ENCODE measurements at regions not wholly inside any gene's neighbourhood (a gene's known extent, or its start where the extent isn't known, plus 50 kb on each side); places are given as distances from the start of the nearest gene placed in this dataset.
"Not testable (repeated sequence)": the region's sequence is repeated elsewhere in the genome, so short reads cannot be mapped to it uniquely, and the experiment has no call there.

DNA sequence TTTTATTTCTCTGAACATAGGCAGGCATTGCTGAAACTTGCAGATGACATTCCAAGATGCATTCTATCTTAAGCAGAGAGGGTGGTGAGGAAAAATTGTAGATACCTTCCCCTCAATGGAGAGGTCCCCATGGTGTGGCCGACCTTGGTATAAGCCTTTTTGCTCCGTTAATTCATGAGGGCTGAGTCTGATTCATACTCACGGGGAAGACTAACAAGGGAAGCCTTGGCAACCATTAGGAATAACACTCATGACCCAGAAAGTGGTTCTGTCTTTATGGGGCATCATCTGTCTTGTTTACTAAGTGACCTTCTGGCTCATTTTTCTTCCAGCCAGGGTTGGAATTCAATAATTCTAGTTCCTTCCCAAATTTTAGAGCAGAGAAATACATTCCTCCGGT is 148.3 kb downstream of the ADRA2C start:
- DNase-seq; H3K4me3 Mint-ChIP-seq; H3K4me1 Mint-ChIP-seq; ATAC-seq (replicated peaks); H3K9me3 Mint-ChIP-seq; H3K27ac Mint-ChIP-seq; H3K36me3 Mint-ChIP-seq: not testable (repeated sequence)
- peaks cover 24 to 28% of the 10 kb centered on the region in 2 donors for H3K27me3 Mint-ChIP-seq

DNA sequence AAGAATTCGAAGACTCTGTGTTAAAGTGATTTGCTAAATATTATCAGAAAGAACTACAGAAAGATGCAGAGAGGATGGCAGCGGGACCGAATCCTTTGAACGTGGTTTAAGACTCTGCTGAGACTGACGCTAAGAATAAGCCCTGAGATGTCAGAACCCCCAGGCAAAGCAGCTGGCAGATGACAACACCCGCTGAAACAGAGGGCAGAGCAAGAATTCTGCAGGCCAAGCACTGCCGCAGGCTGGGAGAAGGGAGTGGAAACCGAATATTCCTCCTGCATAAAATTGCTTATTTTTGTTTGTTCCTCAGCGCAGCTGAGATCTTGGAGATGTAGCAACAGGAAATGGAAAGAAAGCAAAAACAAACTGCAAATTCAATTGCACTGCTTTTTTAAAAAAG is 153.3 kb downstream of the ADRA2C start:
- H3K27ac Mint-ChIP-seq; H3K36me3 Mint-ChIP-seq; H3K9me3 Mint-ChIP-seq; DNase-seq; H3K4me1 Mint-ChIP-seq; ATAC-seq (replicated peaks); H3K4me3 Mint-ChIP-seq: not testable (repeated sequence)
- H3K27me3 Mint-ChIP-seq, result peaks cover 24 to 44% of the 10 kb centered on the region in 2 donors

GRCh38 chr4:3921902-3922301 is 155.7 kb downstream of the ADRA2C start:
- not testable (repeated sequence) for H3K27ac Mint-ChIP-seq; H3K9me3 Mint-ChIP-seq; ATAC-seq (replicated peaks); H3K36me3 Mint-ChIP-seq; H3K4me3 Mint-ChIP-seq; H3K4me1 Mint-ChIP-seq; DNase-seq
- peaks cover 24 to 42% of the 10 kb centered on the region in 2 donors for H3K27me3 Mint-ChIP-seq

- DNase-seq; ATAC-seq (replicated peaks); H3K4me3 Mint-ChIP-seq; H3K4me1 Mint-ChIP-seq; H3K36me3 Mint-ChIP-seq; H3K27ac Mint-ChIP-seq; H3K9me3 Mint-ChIP-seq: not testable (repeated sequence)
- peaks cover 35 to 40% of the 10 kb centered on the region in 2 donors for H3K27me3 Mint-ChIP-seq
Observed at GRCh38 chr4:3925841-3926240, 159.7 kb downstream of the ADRA2C start.

DNA sequence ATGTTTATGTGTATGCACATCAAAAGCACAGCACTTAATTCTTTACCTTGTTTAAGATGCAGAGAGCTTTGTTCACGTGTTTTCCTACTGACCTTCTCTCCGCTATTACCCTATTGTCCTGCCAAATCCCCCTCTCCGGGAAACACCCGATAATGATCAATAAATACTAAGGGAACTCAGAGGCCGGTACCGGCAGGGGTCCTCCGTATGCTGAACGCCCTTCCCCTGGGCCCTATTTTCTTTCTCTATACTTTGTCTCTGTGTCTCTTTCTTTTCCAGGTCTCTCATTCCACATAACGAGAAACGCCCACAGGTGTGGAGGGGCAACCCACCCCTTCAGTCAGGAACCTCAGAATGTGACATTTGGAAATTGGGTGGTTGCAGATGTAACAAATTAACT is 160.1 kb downstream of the ADRA2C start:
- H3K9me3 Mint-ChIP-seq; ATAC-seq (replicated peaks); H3K4me1 Mint-ChIP-seq; H3K27ac Mint-ChIP-seq; H3K4me3 Mint-ChIP-seq; DNase-seq; H3K36me3 Mint-ChIP-seq: not testable (repeated sequence)
- H3K27me3 Mint-ChIP-seq, result peaks cover 35 to 37% of the 10 kb centered on the region in 2 donors

DNA sequence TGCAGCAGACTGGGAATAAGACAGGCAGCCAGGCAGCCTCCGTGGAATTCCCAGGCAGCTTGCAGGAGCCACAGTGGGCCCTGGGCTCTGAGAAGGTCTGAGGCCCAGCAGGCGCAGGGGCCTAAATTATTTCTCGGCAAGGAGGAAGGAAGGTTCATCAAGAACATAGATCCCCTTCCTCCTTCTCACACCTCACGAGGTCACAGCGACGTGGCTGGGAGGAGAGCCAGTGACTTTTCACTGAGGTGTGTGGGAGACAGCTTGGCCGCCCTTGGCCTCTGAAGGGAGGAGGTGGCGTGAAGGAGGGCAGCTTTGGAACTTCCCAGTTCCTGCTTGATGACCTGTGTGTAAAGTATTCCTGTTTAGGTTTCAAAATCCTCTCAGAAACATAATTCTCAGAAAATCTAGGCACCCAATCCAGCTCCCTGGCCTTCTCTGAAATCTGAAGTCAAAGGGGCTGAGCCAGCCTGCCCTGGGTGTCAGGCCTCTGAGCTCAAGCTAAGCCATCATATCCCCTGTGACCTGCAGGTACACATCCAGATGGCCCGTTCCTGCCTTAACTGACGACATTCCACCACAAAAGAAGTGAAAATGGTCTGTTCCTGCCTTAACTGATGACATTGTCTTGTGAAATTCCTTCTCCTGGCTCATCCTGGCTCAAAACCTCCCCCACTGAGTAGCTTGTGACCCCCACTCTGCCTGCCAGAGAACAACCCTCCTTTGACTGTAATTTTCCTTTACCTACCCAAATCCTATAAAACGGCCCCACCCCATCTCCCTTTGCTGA is 161.0 kb downstream of the ADRA2C start:
- ATAC-seq (replicated peaks); H3K4me3 Mint-ChIP-seq; DNase-seq; H3K9me3 Mint-ChIP-seq; H3K4me1 Mint-ChIP-seq; H3K36me3 Mint-ChIP-seq; H3K27ac Mint-ChIP-seq: not testable (repeated sequence)
- H3K27me3 Mint-ChIP-seq, result peaks cover 31 to 35% of the 10 kb centered on the region in 2 donors

DNA sequence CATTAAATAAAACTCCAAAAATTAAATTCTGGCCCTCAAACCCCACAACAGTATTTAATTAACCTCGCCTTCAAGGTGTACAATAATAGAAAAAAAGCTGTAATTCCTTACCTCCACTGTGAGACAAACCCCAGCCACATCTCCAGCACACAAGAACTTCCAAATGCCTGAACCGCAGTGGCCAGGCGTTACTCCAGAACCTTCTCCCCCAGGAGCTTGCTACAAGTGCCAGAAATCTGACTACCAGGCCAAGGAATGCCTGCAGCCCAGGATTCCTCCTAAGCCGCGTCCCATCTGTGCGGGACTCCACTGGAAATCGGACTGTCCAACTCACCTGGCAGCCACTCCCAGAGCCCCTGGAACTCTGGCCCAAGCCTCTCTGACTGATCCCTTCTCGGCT is 163.2 kb downstream of the ADRA2C start:
- not testable (repeated sequence) for H3K4me3 Mint-ChIP-seq; H3K36me3 Mint-ChIP-seq; H3K9me3 Mint-ChIP-seq; DNase-seq; H3K4me1 Mint-ChIP-seq; H3K27ac Mint-ChIP-seq; ATAC-seq (replicated peaks)
- H3K27me3 Mint-ChIP-seq, result peaks cover 31% of the 10 kb centered on the region in 2 donors

DNA sequence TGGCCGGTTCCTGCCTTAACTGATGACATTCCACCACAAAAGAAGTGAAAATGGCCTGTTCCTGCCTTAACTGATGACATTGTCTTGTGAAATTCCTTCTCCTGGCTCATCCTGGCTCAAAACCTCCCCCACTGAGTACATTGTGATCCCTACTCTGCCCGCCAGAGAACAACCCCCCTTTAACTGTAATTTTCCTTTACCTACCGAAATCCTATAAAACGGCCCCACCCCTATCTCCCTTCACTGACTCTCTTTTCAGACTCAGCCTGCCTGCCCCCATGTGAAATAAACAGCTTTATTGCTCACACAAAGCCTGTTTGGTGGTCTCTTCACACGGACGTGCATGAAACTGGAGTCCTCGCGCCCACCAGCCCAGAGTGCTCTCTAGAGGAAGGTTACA is 166.5 kb downstream of the ADRA2C start:
- not testable (repeated sequence) for H3K27ac Mint-ChIP-seq; ATAC-seq (replicated peaks); H3K9me3 Mint-ChIP-seq; H3K4me3 Mint-ChIP-seq; H3K4me1 Mint-ChIP-seq; DNase-seq; H3K36me3 Mint-ChIP-seq
- peaks cover 19 to 22% of the 10 kb centered on the region in 2 donors for H3K27me3 Mint-ChIP-seq

DNA sequence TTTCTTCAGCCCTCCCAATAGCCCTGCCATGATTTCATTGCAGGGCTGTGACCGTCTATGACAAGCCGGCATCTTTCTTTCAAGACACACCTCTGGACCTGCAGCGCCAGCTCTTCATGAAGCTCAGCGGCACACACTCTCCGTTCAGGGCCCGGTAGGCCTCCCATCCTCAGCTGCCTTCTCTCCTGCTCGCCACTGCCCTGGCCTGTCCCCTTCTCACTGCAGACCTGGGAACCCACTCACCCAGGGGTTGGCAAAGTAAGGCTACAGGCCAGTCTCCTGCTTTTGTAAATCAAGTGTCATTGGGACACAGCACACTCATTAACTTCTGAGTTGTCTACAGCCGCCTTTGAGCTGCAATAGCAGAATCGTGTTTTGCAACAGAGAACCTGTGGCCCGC is 169.2 kb downstream of the ADRA2C start:
- H3K4me3 Mint-ChIP-seq; H3K36me3 Mint-ChIP-seq; H3K27me3 Mint-ChIP-seq; H3K27ac Mint-ChIP-seq; H3K9me3 Mint-ChIP-seq; H3K4me1 Mint-ChIP-seq; ATAC-seq (replicated peaks); DNase-seq: not testable (repeated sequence)

GRCh38 chr4:3936184-3936583 is 170.0 kb downstream of the ADRA2C start:
- H3K9me3 Mint-ChIP-seq, result no peaks in the 10 kb centered on the region
- no peak for ATAC-seq (replicated peaks)

DNA sequence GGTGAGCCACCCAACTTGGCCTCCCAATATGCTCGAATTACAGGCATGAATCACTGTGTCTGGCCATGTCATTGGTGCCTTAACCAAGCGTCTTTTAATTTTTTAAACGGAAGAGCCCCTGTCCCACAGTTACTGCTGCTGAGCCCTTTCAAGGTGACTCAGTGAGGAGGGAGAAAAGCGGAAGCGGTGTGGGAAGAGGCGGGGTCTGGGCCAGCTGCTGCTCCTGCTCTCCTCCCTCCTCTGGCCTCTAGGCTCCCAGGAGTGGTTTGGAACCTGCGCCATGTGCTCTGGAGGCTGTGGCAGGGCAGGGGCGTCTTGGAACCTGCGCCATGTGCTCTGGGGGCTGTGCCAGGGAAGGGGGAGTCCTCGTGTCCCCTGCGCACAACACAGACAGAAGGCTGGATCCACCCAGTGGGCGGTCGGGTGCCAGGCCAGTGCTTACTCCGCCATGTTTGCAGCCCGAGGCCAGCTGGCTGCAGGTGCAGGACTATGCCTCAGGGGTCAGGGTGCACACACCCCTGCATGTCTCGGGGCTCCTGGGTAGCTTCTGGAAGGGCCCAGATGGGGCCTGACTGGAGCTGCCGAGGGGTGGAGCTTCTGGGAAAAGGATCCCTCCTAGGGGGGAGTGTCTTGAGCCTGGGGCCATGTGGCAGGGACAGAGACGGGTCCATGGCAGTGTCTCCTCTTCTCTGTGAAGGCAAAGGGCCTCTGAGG is 171.8 kb downstream of the ADRA2C start:
- ATAC-seq (replicated peaks); H3K27ac Mint-ChIP-seq; H3K4me3 Mint-ChIP-seq: not testable (repeated sequence)

More at GRCh38 chr4:3936184-3936583, 170.0 kb downstream of the ADRA2C start:
- DNase-seq, result no peak
- no peak overlapping the region for H3K27ac Mint-ChIP-seq
- H3K36me3 Mint-ChIP-seq, result no peaks in the 10 kb centered on the region
- no peak overlapping the region for H3K4me3 Mint-ChIP-seq
- no peaks in the 10 kb centered on the region for H3K4me1 Mint-ChIP-seq
- H3K27me3 Mint-ChIP-seq, result peaks cover 0 to 5% of the 10 kb centered on the region in 2 donors

DNA sequence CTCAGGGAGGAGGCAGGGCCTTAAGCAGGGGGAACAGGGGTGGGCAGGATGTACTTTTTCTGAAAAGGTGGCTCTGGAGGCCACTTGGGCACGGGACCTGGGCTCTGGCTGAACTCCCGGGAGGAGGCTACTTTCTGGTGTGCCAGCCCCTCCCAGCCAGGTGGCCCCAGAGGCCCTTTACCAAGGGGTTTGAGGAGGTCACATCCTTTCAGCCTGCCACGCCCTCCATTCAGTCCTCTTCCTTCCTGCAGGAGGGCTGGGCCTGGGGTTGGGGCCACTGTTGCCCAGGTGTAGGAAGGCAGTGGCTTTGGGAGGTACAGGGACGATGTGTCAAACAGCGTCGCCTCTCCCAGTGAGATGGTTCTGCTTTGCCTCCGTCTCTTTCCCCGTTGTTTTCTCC is 172.5 kb downstream of the ADRA2C start:
- not testable (repeated sequence) for ATAC-seq (replicated peaks); H3K9me3 Mint-ChIP-seq; H3K4me3 Mint-ChIP-seq; H3K36me3 Mint-ChIP-seq; DNase-seq; H3K27ac Mint-ChIP-seq
- peaks cover 6 to 11% of the 10 kb centered on the region in 2 donors for H3K27me3 Mint-ChIP-seq
- H3K4me1 Mint-ChIP-seq, result peaks cover 9 to 13% of the 10 kb centered on the region in 2 donors

More for the DNA sequence above, 171.8 kb downstream of the ADRA2C start:
- H3K4me1 Mint-ChIP-seq, result peaks cover 9 to 13% of the 10 kb centered on the region in 2 donors
- not testable (repeated sequence) for DNase-seq, H3K36me3 Mint-ChIP-seq, H3K9me3 Mint-ChIP-seq
- peaks cover 6 to 11% of the 10 kb centered on the region in 2 donors for H3K27me3 Mint-ChIP-seq

DNA sequence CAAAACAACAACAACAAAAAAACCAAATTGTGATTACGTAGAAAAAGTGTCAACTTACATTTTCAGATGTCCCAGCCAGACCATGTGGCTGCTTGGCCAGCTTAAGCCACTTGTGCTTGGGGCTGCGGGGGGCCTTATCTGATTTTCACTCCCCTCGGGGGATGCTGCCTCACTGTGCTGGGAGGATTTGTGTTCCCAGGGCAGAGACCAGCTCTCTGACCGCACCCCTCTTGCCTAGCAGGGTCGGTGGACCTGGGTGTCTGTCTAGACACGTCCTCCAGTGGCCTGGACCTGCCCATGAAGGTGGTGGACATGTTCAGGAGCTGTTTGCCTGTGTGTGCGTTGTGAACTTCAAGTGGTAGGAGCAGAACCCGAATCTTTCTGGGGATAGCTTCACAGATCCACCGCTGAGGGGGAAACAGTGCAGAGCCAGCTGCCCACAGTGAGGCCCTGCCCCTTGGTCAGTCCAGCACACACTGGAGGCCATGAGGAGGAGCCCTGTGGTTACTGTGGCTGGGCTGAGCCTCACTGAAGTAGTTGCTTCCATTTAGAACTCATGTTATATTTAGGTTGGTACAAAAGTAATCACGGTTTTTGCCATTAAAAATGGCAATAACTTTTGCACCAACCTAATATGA is 173.9 kb downstream of the ADRA2C start:
- Mint-ChIP-seq H3K27me3 (peaks cover 6 to 11% of the 10 kb centered on the region in 2 donors), H3K4me1 (peaks cover 9 to 13% of the 10 kb centered on the region in 2 donors)
- not testable (repeated sequence) for H3K9me3 Mint-ChIP-seq; ATAC-seq (replicated peaks); DNase-seq; H3K36me3 Mint-ChIP-seq; H3K27ac Mint-ChIP-seq; H3K4me3 Mint-ChIP-seq

DNA sequence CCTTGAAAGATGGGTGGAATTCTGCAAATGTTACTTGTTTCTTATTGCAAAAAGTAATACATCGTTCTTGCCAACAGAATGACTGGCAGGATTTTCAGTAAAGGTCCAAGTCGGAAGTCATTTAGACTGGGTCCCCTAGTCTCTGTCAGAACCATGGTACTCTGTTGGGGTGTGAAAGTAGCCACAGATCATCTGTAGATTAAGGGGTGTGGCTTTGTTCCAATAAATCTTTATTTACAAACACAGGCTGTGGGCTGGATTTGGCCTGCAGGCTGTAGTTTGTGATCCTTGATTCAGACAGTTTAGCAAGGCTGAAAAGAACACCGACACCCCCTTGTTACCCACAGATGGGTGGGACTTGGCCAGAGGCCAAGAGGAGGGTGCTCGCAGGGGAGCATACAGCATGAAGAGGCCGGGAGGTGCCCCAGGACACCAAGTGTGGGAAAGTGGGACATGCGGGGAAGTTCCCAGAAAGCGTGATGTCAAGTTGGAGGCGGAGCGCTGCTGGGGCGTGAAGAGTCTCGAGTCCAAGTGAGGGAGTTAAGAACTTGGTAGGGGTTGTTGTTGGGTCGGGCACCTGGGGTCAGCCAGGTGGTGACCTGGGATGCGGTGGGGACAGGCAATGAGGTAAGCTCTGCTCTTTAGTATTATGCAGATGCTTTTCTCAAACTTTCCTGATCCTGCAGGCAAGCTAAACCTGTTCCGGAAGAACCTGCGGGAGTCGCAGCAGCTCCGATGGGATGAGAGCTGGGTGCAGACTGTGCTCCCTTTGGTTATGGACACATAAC is 175.7 kb downstream of the ADRA2C start:
- ATAC-seq (replicated peaks); DNase-seq; H3K4me3 Mint-ChIP-seq; H3K9me3 Mint-ChIP-seq: not testable (repeated sequence)
- peaks cover 9 to 13% of the 10 kb centered on the region in 2 donors for H3K4me1 Mint-ChIP-seq
- peak overlapping the region; percentile 5 for H3K27ac Mint-ChIP-seq
- peaks cover 6 to 11% of the 10 kb centered on the region in 2 donors for H3K27me3 Mint-ChIP-seq
- peaks cover 7 to 11% of the 10 kb centered on the region in 2 donors for H3K36me3 Mint-ChIP-seq

Data from stimulated activated naive B cell treated with anti-CD40 and anti-IgM and Interleukin-4, amounts not matched to agents 10 μg/mL and 1 μg/mL and 100 μg/mL, for 72 hours (primary cell).